Panc1 (cell line): ENCODE measurements at regions not wholly inside any gene's neighbourhood (a gene's known extent, or its start where the extent isn't known, plus 50 kb on each side); places are given as distances from the start of the nearest gene placed in this dataset.
A peak's percentile ranks its signal among the peaks of the same experiment; 100 is the strongest.

Source experiments
- ATAC-seq: fragments of 200-7000 bp; cut with Tn5 transposase; 2 replicates; pipeline ENCODE4 v1.9.1; 2020; ENCODE audit warnings: mild to moderate bottlenecking, moderate library complexity
- BruUV-seq: library from RNA; stranded (reverse); fragments of 400-500 nt; replicated peaks from 2 replicates; lab custom pipeline; 2021; lab: Mats Ljungman, UMichigan
- CTCF ChIA-PET: fragments of 300-600 bp; sonication (Branson Sonifier 250); formaldehyde crosslinking; loops from one replicate; lab custom pipeline; 2022; ENCODE audit warnings: antibody characterized with exemption; lab: Charles Lee
- POLR2A ChIA-PET: fragments of 300-600 bp; sonication (Branson Sonifier 250); formaldehyde crosslinking; loops from one replicate; lab custom pipeline; 2022; ENCODE audit warnings: antibody characterized with exemption; lab: Charles Lee
- DNase-seq: peaks from one replicate; pipeline ENCODE4 v3.0.0-alpha.2; 2010; ENCODE audit warnings: low read depth, low spot score
- H3K27ac ChIP-seq: 2 replicates; pipeline ENCODE4 v1.5.1; 2011; ENCODE audit warnings: mild to moderate bottlenecking, low read length, inconsistent platforms
- H3K27me3 ChIP-seq: fragments of 200-500 bp; sonication (Bioruptor generic); 2 replicates; pipeline ENCODE4 v1.6.0; 2014; ENCODE audit warnings: low read length, inconsistent platforms; ENCODE audit not compliant: control insufficient read depth, insufficient read depth
- H3K36me3 ChIP-seq: fragments of 200-500 bp; sonication (Bioruptor generic); 2 replicates; pipeline ENCODE4 v1.5.1; 2014; ENCODE audit warnings: inconsistent platforms, mild to moderate bottlenecking, low read length, moderate library complexity; ENCODE audit not compliant: control insufficient read depth, insufficient read depth
- H3K4me1 ChIP-seq: 2 replicates; pipeline ENCODE4 v1.5.1; 2011; ENCODE audit warnings: inconsistent platforms, mild to moderate bottlenecking, low read length, moderate library complexity; ENCODE audit not compliant: control insufficient read depth, insufficient read depth
- H3K4me3 ChIP-seq, 2 experiments: 2 replicates each; pipeline ENCODE4 v1.5.1; 2011 to 2012; ENCODE audit warnings: low read depth in 2 of 2, low read length in 2 of 2, mild to moderate bottlenecking in 2 of 2, inconsistent platforms in 1 of 2, moderate library complexity in 1 of 2
- H3K9me3 ChIP-seq: fragments of 200-500 bp; sonication (Bioruptor generic); 2 replicates; pipeline ENCODE4 v1.5.1; 2014; ENCODE audit warnings: low read depth, mild to moderate bottlenecking, inconsistent platforms, low read length, moderate library complexity; ENCODE audit not compliant: control insufficient read depth, insufficient read depth
- CTCF ChIP-seq: fragments of 450-650 bp; IDR thresholded peaks from 2 replicates; pipeline ENCODE4 v1.5.1; 2017; ENCODE audit warnings: mild to moderate bottlenecking
- POLR2AphosphoS5 ChIP-seq: IDR thresholded peaks from 2 replicates; pipeline ENCODE4 v1.6.1; 2012; ENCODE audit warnings: mild to moderate bottlenecking, low read depth, low read length, moderate library complexity
- REST ChIP-seq, 2 experiments: IDR thresholded peaks; 2 replicates each; pipeline ENCODE4 v1.6.1; 2011 to 2012; ENCODE audit warnings: low read depth in 2 of 2, control low read depth in 1 of 2, low read length in 1 of 2, mild to moderate bottlenecking in 1 of 2, moderate library complexity in 1 of 2; ENCODE audit not compliant: insufficient read depth in 1 of 2
- SIN3A ChIP-seq: IDR thresholded peaks from 2 replicates; pipeline ENCODE4 v1.6.1; 2012; ENCODE audit warnings: low read depth, mild to moderate bottlenecking, low read length, moderate library complexity, borderline replicate concordance; ENCODE audit not compliant: insufficient read depth
- TCF7L2 ChIP-seq: IDR thresholded peaks from 2 replicates; pipeline ENCODE4 v1.6.1; 2011; ENCODE audit warnings: mild to moderate bottlenecking, low read depth, low read length, inconsistent platforms
- in situ Hi-C: cut with HindIII; loops from 2 replicates; pipeline ENCODE4 v1.10.0; 2016; ENCODE audit warnings: low sequenced_read_pairs, low pct_unique_long_range_greater_than_20kb
- intact Hi-C: fragments of 100-400 bp; cut with micrococcal nuclease; formaldehyde crosslinking; loops from one replicate; pipeline ENCODE4 v1.10.0; 2022; ENCODE audit not compliant: unreplicated experiment

- Histone ChIP-seq H3K27me3 (no peaks in the 10 kb centered on the region), H3K27ac (no peak overlapping the region), H3K36me3 (no peaks in the 10 kb centered on the region), H3K4me3 (no peak overlapping the region), H3K4me1 (peaks cover 4% of the 10 kb centered on the region; the same call in 1 of the 2 replicates), H3K9me3 (no peaks in the 10 kb centered on the region)
- TF ChIP-seq SIN3A (no peak), REST (IDR thresholded peaks at IDR 0.05; ENCODE audit: insufficient read depth in 1 of 2, low read depth in 2 of 2, low read length in 1 of 2) (no peak), CTCF (peak; percentile 41; the same call in 1 of the 2 replicates)
- no TSS peak for BruUV-seq
- intact Hi-C loops = no loop called here
- POLR2A ChIA-PET = no interaction called here
- in situ Hi-C loops = no loop called here
- CTCF ChIA-PET = no interaction called here
- no peak for ATAC-seq
- DNase-seq = no peak
These were observed 201.7 kb downstream of the NRIP1 start for GRCh38 chr21:14862794-14863720.

GRCh38 chr21:14858311-14858710 is 206.5 kb downstream of the NRIP1 start:
- in situ Hi-C loops = no loop called here
- POLR2A ChIA-PET = no interaction called here

More at GRCh38 chr21:14858311-14858710, 206.5 kb downstream of the NRIP1 start:
- no peaks in the 10 kb centered on the region for H3K4me1 ChIP-seq
- CTCF ChIA-PET = no interaction called here
- TF ChIP-seq TCF7L2 (no peak), SIN3A (no peak), REST (IDR thresholded peaks at IDR 0.05; ENCODE audit: insufficient read depth in 1 of 2, low read depth in 2 of 2, low read length in 1 of 2) (no peak), CTCF (no peak), POLR2AphosphoS5 (no peak)
- no peaks in the 10 kb centered on the region for H3K36me3 ChIP-seq
- no TSS peak for BruUV-seq
- no peaks in the 10 kb centered on the region for H3K9me3 ChIP-seq
- H3K27ac ChIP-seq = no peak overlapping the region
- no peak for DNase-seq
- H3K27me3 ChIP-seq = no peaks in the 10 kb centered on the region
- intact Hi-C loops = no loop called here
- ATAC-seq = no peak
- no peak overlapping the region for H3K4me3 ChIP-seq
